Hepatocyte (in vitro differentiated cells): ENCODE measurements at regions not wholly inside any gene's neighbourhood (a gene's known extent, or its start where the extent isn't known, plus 50 kb on each side); places are given as distances from the start of the nearest gene placed in this dataset.

Experiments
- DNase-seq: peaks from one replicate; pipeline ENCODE4 v3.0.0-alpha.2; 2016; ENCODE audit warnings: low spot score
- H2AFZ ChIP-seq: fragments of 200-600 bp; sonication (generic); 2 replicates; pipeline ENCODE4 v1.6.0; 2016; ENCODE audit warnings: antibody characterized with exemption, mild to moderate bottlenecking
- H3K27ac ChIP-seq: fragments of 200-600 bp; sonication (generic); 2 replicates; pipeline ENCODE4 v1.5.1; 2016; ENCODE audit warnings: mild to moderate bottlenecking
- H3K27me3 ChIP-seq: fragments of 200-600 bp; sonication (generic); 2 replicates; pipeline ENCODE4 v1.6.1; 2016
- H3K36me3 ChIP-seq: fragments of 200-600 bp; sonication (generic); replicated peaks from 2 replicates; pipeline ENCODE4 v1.5.1; 2016; ENCODE audit warnings: low read depth; ENCODE audit not compliant: insufficient read depth
- H3K4me1 ChIP-seq: fragments of 200-600 bp; sonication (generic); 2 replicates; pipeline ENCODE4 v1.5.1; 2016; ENCODE audit warnings: mild to moderate bottlenecking, moderate library complexity; ENCODE audit not compliant: insufficient read depth
- H3K4me2 ChIP-seq: fragments of 200-600 bp; sonication (generic); 2 replicates; pipeline ENCODE4 v1.6.0; 2016
- H3K4me3 ChIP-seq: fragments of 200-600 bp; sonication (generic); 2 replicates; pipeline ENCODE4 v1.5.1; 2016; ENCODE audit warnings: mild to moderate bottlenecking
- H3K79me2 ChIP-seq: fragments of 200-600 bp; sonication (generic); 2 replicates; pipeline ENCODE4 v1.6.0; 2017; ENCODE audit warnings: mild to moderate bottlenecking
- H3K9me2 ChIP-seq: fragments of 200-600 bp; sonication (generic); replicated peaks from 2 replicates; pipeline ENCODE4 v1.6.0; 2017; ENCODE audit warnings: mild to moderate bottlenecking; ENCODE audit not compliant: insufficient read depth
- H3K9me3 ChIP-seq: fragments of 200-600 bp; sonication (generic); 2 replicates; pipeline ENCODE4 v1.5.1; 2016; ENCODE audit warnings: low read depth, mild to moderate bottlenecking
- H4K20me1 ChIP-seq: fragments of 200-600 bp; sonication (generic); 2 replicates; pipeline ENCODE4 v1.6.0; 2016; ENCODE audit warnings: mild to moderate bottlenecking; ENCODE audit not compliant: insufficient read depth, poor library complexity, severe bottlenecking
- CTCF ChIP-seq: fragments of 200-600 bp; sonication (generic); IDR thresholded peaks from 2 replicates; pipeline ENCODE4 v1.5.1; 2016; ENCODE audit warnings: antibody characterized with exemption, mild to moderate bottlenecking; ENCODE audit not compliant: poor library complexity
- EZH2 ChIP-seq: fragments of 200-600 bp; sonication (generic); IDR thresholded peaks from 2 replicates; pipeline ENCODE4 v1.6.1; 2016; ENCODE audit warnings: antibody characterized with exemption, mild to moderate bottlenecking, borderline replicate concordance
- EZH2phosphoT487 ChIP-seq: fragments of 200-600 bp; sonication (generic); IDR thresholded peaks from one replicate; pipeline ENCODE4 v1.6.1; 2018; ENCODE audit warnings: antibody characterized with exemption, mild to moderate bottlenecking, low read depth, moderate library complexity; ENCODE audit not compliant: unreplicated experiment, severe bottlenecking
- WGBS: methylation state at CpG from one replicate; pipeline ENCODE4 v1.1.6; 2016; ENCODE audit warnings: low lambda C conversion rate; ENCODE audit errors: missing lambda C conversion rate; 5-methylcytosine and 5-hydroxymethylcytosine counted together

- no peaks in the 10 kb centered on the region for H3K79me2 ChIP-seq
- no peaks in the 10 kb centered on the region for H4K20me1 ChIP-seq
- H3K9me3 ChIP-seq, result no peaks in the 10 kb centered on the region
- H3K4me1 ChIP-seq, result no peaks in the 10 kb centered on the region
- no peaks in the 10 kb centered on the region for H3K27me3 ChIP-seq
- H3K27ac ChIP-seq, result no peak overlapping the region
- H3K36me3 ChIP-seq, result no peaks in the 10 kb centered on the region
- TF ChIP-seq EZH2, result no peak
- no peak for TF ChIP-seq CTCF
- no peak for TF ChIP-seq EZH2phosphoT487
- H2AFZ ChIP-seq, result no peak overlapping the region
- no peak for DNase-seq
- H3K9me2 ChIP-seq, result no peaks in the 10 kb centered on the region
- WGBS, result 87% methylated on average over 2 of the region's 2 CpGs
- no peak overlapping the region for H3K4me2 ChIP-seq
- H3K4me3 ChIP-seq, result no peak overlapping the region
Measured at GRCh38 chr3:152196782-152197181, 71.9 kb upstream of the MBNL1 start.

GRCh38 chr3:152197451-152197850, 71.3 kb upstream of the MBNL1 start:
- WGBS, result 82% methylated on average over 3 of the region's 3 CpGs
- no peak overlapping the region for H2AFZ ChIP-seq
- no peak overlapping the region for H3K4me2 ChIP-seq
- H4K20me1 ChIP-seq, result no peaks in the 10 kb centered on the region
- no peaks in the 10 kb centered on the region for H3K27me3 ChIP-seq
- H3K79me2 ChIP-seq, result no peaks in the 10 kb centered on the region
- TF ChIP-seq CTCF (no peak), EZH2phosphoT487 (no peak), EZH2 (no peak)
- H3K36me3 ChIP-seq, result no peaks in the 10 kb centered on the region
- H3K9me3 ChIP-seq, result no peaks in the 10 kb centered on the region
- peak overlapping the region; percentile 40 for H3K27ac ChIP-seq
- H3K9me2 ChIP-seq, result no peaks in the 10 kb centered on the region
- no peak overlapping the region for H3K4me3 ChIP-seq
- peaks cover 6% of the 10 kb centered on the region for H3K4me1 ChIP-seq
- no peak for DNase-seq

GRCh38 chr3:152197937-152198336, 70.8 kb upstream of the MBNL1 start:
- 83% methylated on average over 3 of the region's 3 CpGs for WGBS
- H3K4me2 ChIP-seq, result no peak overlapping the region

More at GRCh38 chr3:152197937-152198336, 70.8 kb upstream of the MBNL1 start:
- peaks cover 11% of the 10 kb centered on the region for H3K4me1 ChIP-seq
- no peaks in the 10 kb centered on the region for H3K9me3 ChIP-seq
- no peak overlapping the region for H2AFZ ChIP-seq
- TF ChIP-seq CTCF (no peak), EZH2 (no peak), EZH2phosphoT487 (no peak)
- H3K27me3 ChIP-seq, result no peaks in the 10 kb centered on the region
- H3K4me3 ChIP-seq, result no peak overlapping the region
- H3K36me3 ChIP-seq, result no peaks in the 10 kb centered on the region
- no peaks in the 10 kb centered on the region for H4K20me1 ChIP-seq
- no peak for DNase-seq
- H3K9me2 ChIP-seq, result no peaks in the 10 kb centered on the region
- peak overlapping the region; percentile 40 for H3K27ac ChIP-seq
- H3K79me2 ChIP-seq, result no peaks in the 10 kb centered on the region
